GM18508 (cell line): ENCODE measurements at regions not wholly inside any gene's neighbourhood (a gene's known extent, or its start where the extent isn't known, plus 50 kb on each side); places are given as distances from the start of the nearest gene placed in this dataset.

Experiments
- ATAC-seq: cut with Tn5 transposase; IDR thresholded peaks from one replicate; pipeline ENCODE4 v1.9.1; 2021; ENCODE audit warnings: moderate number of reproducible peaks; ENCODE audit not compliant: insufficient read depth, unreplicated experiment

GRCh38 chr13:30009411-30009810 lies 159.0 kb upstream of the UBL3 start:
- ATAC-seq, result no peak

DNA sequence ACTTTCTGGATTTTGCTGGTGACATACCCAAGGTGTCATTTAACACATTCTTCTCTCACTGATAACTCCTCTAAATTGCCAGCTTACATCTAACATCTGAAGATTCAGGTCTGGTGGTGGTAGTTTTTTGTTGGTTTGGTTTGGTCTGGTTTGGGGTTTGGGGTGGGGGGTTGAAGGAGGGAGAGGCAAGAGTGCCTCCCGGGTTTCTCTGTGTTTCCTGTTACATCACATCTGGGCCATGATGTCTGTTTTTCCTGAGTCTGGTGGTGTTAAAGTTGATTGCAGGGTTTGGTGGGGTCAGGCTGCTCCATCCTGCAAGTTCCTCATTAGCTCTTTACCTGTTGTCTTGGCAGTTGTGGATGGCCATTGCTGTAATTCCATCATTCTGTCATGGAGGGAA lies 155.8 kb upstream of the UBL3 start:
- ATAC-seq, result no peak

- no peak for ATAC-seq
These were observed 153.8 kb upstream of the UBL3 start for GRCh38 chr13:30004204-30004603.

GRCh38 chr13:30002577-30002976 lies 152.2 kb upstream of the UBL3 start:
- ATAC-seq, result no peak

DNA sequence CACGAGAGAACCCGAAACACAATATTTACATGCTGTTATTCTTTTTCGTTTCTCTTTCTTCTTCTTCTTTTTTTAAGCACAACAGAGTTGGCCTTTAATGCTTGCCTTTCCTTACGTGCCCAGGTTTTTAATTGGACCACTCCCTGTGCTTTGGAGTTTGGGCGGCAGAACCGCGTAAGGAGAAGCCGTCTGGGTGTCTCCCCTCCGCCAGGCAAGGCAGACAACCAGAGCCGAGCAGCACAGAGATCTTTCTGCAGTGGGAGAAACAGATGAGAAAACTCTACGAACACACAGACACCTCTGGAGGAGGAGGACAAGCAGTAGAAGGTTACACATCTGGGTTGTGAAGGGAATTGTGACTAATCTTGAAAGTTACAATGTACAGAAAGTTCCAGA lies 150.0 kb upstream of the UBL3 start:
- ATAC-seq, result no peak

- no peak for ATAC-seq
These were observed 149.3 kb upstream of the UBL3 start for GRCh38 chr13:29999492-30000369.

- no peak for ATAC-seq
These were observed 145.9 kb upstream of the UBL3 start for GRCh38 chr13:29996316-29996715.

GRCh38 chr13:29994911-29995595 lies 144.6 kb upstream of the UBL3 start:
- ATAC-seq, result no peak

DNA sequence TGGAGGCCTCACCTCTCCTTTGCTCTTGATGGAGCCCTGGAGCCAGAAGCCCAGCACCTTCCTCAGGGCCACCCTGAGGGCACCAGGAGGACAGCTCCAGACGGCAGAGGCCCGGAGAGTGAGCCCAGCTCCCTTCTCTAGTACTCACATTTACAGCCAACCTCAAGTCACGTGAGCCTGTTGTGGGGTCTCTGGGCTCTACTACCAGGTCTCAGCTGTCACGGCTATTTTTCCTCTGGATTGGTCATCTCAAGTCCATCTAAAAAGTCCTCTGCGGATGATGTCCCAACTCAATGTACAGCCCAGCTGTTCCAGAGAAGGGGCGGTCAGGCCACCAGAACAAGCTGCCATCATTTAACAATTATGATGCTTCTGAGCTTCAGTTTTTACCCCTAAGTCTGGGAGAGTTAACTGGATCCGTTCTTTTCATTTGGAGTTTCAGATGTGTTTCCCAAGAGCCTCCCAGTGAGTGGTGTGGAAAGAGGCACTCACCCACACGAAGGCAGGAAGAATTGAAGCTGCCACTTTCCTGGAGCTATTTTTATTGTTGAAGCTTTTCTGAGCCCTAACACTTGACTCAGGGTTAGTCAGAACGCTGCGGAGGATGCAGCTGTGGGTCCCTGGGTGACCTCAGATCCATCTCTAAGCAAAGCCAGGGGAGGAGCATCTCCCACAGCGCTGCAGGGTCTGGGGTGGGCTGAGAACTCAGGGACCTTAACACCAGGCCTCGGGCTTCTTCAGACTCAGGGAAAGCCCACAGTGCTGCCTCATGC lies 143.5 kb upstream of the UBL3 start:
- no peak for ATAC-seq

- ATAC-seq, result no peak
These were observed 142.8 kb upstream of the UBL3 start for GRCh38 chr13:29993196-29993595.

- no peak for ATAC-seq
These were observed 140.9 kb upstream of the UBL3 start for GRCh38 chr13:29991343-29991742.

DNA sequence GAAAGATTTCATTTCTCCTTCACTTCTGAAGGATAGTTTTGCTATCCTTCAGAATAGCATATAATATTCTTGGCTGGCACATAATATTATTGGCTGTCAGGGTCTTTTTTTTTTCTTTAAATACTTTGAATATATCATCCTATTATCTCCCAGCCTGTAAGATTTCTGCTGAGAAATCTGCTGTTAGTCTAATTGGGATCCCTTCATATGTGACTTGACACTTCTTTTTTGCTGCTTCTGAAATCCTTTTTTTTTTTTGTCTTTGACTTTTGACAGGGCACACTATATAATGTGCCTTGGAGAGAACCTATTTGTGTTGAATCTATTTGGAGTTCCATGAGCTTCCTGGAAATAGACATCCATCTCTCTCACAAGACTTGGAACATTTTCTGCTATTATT lies 136.9 kb upstream of the UBL3 start:
- ATAC-seq, result no peak

- ATAC-seq, result no peak
These were observed 129.9 kb upstream of the UBL3 start for GRCh38 chr13:29980339-29980738.

- ATAC-seq, result no peak
These were observed 127.8 kb upstream of the UBL3 start for GRCh38 chr13:29978211-29978610.

- no peak for ATAC-seq
These were observed 127.2 kb upstream of the UBL3 start for GRCh38 chr13:29977476-29978120.

GRCh38 chr13:29976535-29976934 lies 126.1 kb upstream of the UBL3 start:
- no peak for ATAC-seq

DNA sequence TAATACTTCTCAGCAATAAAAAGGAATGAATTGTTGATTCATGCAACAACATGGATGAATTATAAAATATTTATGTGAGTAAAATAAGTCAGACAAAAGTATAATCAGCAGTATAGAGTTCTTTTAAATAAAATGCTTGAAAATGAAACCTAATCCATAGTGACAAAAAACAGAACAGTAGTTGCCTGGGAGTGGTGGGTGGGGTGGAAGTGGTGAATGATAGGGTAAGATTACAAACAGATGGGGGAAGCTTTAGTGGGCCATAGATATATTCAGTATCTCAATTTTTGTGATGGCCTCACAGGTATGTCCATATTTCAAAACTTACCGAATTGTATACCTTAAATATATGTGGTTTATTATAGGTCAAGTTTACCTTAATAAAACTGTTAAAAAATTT lies 124.9 kb upstream of the UBL3 start:
- no peak for ATAC-seq

GRCh38 chr13:29969286-29969685 lies 118.9 kb upstream of the UBL3 start:
- ATAC-seq, result no peak

DNA sequence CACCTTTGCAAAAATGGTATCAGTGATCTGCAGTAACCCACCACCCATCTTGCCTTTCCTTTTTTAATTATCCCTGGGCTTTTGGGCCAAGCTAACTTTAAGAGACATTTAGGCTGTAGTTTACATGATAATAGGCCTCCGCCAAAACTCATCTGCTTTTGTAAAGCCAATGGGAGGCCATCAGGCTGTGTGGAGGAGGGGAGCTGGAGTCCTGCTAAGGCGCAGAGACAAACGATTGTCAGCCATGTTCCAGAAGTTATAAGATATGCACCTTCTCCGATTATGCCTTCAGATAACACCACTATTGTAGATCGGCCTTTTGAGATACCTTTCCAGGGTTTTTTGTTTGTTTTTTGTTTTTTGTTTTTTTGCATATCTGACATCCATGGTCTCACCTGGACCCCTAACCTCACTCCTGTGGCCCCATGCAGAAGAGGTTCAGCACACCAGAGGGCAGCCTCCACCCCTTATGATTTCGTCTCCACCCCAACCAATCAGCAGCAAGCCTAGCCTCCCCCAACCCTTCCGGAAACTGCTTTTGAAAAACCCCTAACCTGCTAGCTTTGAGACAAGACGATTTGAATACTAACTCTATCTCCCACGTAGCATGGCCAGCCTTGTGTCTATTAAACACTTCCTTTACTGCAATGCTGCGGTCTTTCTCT lies 113.9 kb upstream of the UBL3 start:
- ATAC-seq, result no peak

DNA sequence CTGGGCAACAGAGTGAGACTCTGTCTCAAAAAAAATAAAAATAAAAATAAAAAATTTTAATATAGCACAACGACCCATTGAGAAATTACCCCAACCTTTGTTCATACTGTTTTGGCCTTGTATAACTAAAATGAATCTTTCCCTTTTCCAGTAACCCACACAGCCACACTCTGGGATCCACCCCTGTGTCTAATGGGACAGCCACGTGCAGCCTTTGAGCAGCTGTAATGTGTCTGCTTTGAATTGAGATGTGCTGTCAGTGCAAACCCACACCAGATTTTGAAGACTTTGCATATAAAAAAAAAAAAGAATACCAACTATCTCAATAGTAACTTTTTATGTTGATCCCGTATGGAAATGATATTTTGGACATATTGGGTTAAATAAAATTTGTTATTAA lies 112.7 kb upstream of the UBL3 start:
- no peak for ATAC-seq
